Glutamatergic neuron (in vitro differentiated cells): ENCODE measurements at regions not wholly inside any gene's neighbourhood (a gene's known extent, or its start where the extent isn't known, plus 50 kb on each side); places are given as distances from the start of the nearest gene placed in this dataset.

Experiments
- DNase-seq: peaks from one replicate; pipeline ENCODE4 v3.0.0; 2022
- H3K27ac Mint-ChIP-seq: one replicate; pipeline ENCODE4 v1.8.0; 2020; ENCODE audit warnings: mild to moderate bottlenecking, mixed read lengths, inconsistent platforms; ENCODE audit not compliant: unreplicated experiment
- H3K27me3 Mint-ChIP-seq: one replicate; pipeline ENCODE4 v1.8.0; 2020; ENCODE audit warnings: mild to moderate bottlenecking, moderate library complexity, mixed read lengths, inconsistent platforms; ENCODE audit not compliant: unreplicated experiment
- H3K36me3 Mint-ChIP-seq: one replicate; pipeline ENCODE4 v1.8.0; 2020; ENCODE audit warnings: mild to moderate bottlenecking, mixed read lengths, inconsistent platforms; ENCODE audit not compliant: unreplicated experiment
- H3K4me1 Mint-ChIP-seq: one replicate; pipeline ENCODE4 v1.8.0; 2020; ENCODE audit warnings: mild to moderate bottlenecking, low read depth, mixed read lengths, inconsistent platforms; ENCODE audit not compliant: unreplicated experiment
- H3K4me3 Mint-ChIP-seq: one replicate; pipeline ENCODE4 v1.8.0; 2020; ENCODE audit warnings: mild to moderate bottlenecking, mixed read lengths, inconsistent platforms; ENCODE audit not compliant: unreplicated experiment
- H3K9me3 Mint-ChIP-seq: one replicate; pipeline ENCODE4 v1.8.0; 2020; ENCODE audit warnings: mild to moderate bottlenecking, moderate library complexity, mixed read lengths, inconsistent platforms; ENCODE audit not compliant: unreplicated experiment
- TF ChIP-seq, protein P1 (sequence below): fragments of 200-600 bp; sonication (generic); IDR thresholded peaks from one replicate; pipeline ENCODE4 v1.5.0; 2021; ENCODE audit not compliant: partially characterized antibody, unreplicated experiment

DNA sequence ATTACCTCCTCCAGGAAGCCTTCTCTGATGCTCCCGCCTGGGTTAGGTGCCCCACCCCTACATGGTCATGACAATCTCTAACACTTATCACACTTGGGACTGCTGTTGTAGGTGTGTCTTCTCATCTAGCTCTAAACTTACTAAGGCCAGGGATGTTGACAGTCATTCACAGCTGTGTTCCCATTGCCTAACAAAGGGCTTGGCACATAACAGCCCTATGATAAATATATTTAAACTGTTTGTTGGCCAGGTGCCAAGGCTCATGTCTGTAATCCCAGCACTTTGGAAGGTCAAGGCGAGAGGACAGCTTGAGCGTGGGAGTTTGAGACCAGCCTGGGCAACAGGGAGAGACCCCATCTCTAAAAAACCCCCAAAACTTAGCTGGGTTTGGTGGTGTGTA, 98.8 kb upstream of the RGS6 start:
- TF ChIP-seq, protein P1, sequence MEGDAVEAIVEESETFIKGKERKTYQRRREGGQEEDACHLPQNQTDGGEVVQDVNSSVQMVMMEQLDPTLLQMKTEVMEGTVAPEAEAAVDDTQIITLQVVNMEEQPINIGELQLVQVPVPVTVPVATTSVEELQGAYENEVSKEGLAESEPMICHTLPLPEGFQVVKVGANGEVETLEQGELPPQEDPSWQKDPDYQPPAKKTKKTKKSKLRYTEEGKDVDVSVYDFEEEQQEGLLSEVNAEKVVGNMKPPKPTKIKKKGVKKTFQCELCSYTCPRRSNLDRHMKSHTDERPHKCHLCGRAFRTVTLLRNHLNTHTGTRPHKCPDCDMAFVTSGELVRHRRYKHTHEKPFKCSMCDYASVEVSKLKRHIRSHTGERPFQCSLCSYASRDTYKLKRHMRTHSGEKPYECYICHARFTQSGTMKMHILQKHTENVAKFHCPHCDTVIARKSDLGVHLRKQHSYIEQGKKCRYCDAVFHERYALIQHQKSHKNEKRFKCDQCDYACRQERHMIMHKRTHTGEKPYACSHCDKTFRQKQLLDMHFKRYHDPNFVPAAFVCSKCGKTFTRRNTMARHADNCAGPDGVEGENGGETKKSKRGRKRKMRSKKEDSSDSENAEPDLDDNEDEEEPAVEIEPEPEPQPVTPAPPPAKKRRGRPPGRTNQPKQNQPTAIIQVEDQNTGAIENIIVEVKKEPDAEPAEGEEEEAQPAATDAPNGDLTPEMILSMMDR: no peak
- Mint-ChIP-seq H3K4me3 (no peak overlapping the region), H3K36me3 (peaks cover 8% of the 10 kb centered on the region), H3K27me3 (no peaks in the 10 kb centered on the region), H3K27ac (no peak overlapping the region), H3K4me1 (no peaks in the 10 kb centered on the region), H3K9me3 (peaks cover 3% of the 10 kb centered on the region)
- DNase-seq: no peak

DNA sequence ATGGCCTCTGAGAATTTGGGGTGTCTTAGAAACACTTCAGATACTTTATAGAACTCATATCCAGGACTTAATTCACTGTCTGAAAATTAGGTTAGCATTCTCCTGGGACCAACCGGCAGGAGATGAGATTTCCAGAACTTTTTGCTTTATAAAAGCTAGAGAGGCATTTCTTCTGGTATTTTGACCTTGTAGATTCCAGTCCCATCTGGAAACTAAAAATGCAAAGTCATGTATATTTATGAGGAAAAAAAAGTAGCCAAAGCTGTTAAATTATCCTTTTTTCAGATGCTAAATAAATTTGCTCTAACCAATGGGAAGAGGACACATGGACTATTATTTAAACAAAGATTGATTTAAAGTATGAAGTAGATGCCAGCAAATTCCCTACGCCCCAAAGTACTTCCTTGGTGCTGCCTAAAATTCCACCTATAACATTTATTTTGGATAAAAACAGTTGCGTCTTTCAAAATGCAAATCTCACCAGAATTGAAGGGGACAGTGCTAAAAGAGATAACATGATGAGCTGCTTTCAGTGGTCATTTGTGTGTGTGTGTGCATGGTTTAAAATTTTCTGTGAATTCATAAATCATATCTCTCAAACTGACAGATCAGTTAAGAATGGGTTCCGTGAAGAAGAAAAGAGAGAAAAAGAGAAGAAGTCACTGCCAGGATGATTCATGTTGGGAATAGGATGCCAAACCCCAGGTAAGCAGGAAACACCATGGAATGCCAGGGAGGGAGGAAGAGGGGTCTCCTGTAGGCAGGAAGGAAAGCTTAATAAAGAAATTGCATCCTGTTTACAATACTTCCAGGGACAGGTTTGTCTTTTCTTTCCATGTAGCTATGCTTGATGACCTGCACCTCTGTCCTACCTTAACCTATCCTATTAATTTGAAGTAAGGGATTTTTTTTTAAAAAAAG, 97.7 kb upstream of the RGS6 start:
- Mint-ChIP-seq H3K27me3 (no peaks in the 10 kb centered on the region), H3K9me3 (peaks cover 3% of the 10 kb centered on the region), H3K36me3 (peaks cover 8% of the 10 kb centered on the region), H3K27ac (no peak overlapping the region), H3K4me3 (no peak overlapping the region), H3K4me1 (no peaks in the 10 kb centered on the region)
- TF ChIP-seq, protein P1: no peak
- DNase-seq: no peak

DNA sequence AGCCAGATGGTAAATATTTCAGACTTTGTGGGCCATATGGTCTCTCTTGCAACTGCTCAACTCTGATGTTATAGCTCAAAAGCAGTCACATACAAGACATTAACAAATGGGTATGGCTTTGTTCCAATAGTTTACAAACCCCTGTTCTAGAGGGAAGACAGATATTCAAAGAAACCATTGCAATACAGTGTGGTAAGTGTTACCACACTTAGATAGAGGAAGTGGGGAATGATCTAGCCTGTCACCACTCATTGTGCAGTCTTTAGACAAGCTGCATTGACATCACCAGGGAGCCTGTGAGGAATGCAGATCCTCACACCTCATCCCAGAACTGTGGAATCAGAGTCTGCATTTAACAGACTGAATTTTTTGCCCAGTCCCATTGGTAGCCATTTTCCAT, 80.0 kb upstream of the RGS6 start:
- Mint-ChIP-seq H3K27ac (no peak overlapping the region), H3K27me3 (no peaks in the 10 kb centered on the region), H3K4me3 (no peak overlapping the region), H3K4me1 (peaks cover 9% of the 10 kb centered on the region), H3K36me3 (no peaks in the 10 kb centered on the region), H3K9me3 (no peaks in the 10 kb centered on the region)
- TF ChIP-seq, protein P1: no peak
- no peak for DNase-seq

DNA sequence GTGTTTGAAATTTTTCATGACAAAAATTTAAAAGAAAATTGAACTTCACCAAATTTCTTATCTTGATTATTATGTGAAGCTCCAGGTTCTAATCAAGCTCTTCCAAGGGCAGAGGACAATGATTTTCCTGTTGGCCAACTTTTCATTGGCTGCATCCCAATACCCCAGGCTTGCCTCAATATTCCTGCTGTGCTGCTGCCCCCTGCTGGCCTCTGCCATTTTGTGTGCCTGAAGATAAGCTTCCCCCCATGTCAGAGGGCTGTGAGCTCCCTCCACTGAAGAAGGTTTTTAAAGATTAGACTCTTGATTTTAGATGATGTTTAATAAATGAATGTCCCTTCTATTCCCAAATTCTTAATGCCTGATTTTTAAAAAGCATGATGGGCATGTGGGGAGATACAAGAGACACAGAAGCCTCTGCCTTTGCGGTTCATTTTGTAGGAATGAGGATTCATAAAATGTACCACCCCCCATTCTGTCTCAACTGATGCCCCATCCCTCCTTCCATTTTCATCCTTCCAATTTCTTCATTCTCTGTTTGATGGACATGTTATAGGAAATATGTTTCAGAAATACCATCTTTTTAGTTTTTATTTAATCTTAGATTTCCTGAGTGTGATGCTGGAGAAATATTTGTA, 76.7 kb upstream of the RGS6 start:
- Mint-ChIP-seq H3K36me3 (no peaks in the 10 kb centered on the region), H3K4me1 (peaks cover 9% of the 10 kb centered on the region), H3K27ac (no peak overlapping the region), H3K27me3 (peaks cover 4% of the 10 kb centered on the region), H3K9me3 (peaks cover 3% of the 10 kb centered on the region), H3K4me3 (no peak overlapping the region)
- peak; percentile 88 for DNase-seq
- TF ChIP-seq, protein P1: peak; percentile 85
